HG03045 (cell line): ENCODE measurements at regions not wholly inside any gene's neighbourhood (a gene's known extent, or its start where the extent isn't known, plus 50 kb on each side); places are given as distances from the start of the nearest gene placed in this dataset.
"Not testable (repeated sequence)": the region's sequence is repeated elsewhere in the genome, so short reads cannot be mapped to it uniquely, and the experiment has no call there.

Source experiments
- ATAC-seq: cut with Tn5 transposase; IDR thresholded peaks from one replicate; pipeline ENCODE4 v1.9.1; 2021; ENCODE audit warnings: mild to moderate bottlenecking, moderate library complexity; ENCODE audit not compliant: unreplicated experiment

DNA sequence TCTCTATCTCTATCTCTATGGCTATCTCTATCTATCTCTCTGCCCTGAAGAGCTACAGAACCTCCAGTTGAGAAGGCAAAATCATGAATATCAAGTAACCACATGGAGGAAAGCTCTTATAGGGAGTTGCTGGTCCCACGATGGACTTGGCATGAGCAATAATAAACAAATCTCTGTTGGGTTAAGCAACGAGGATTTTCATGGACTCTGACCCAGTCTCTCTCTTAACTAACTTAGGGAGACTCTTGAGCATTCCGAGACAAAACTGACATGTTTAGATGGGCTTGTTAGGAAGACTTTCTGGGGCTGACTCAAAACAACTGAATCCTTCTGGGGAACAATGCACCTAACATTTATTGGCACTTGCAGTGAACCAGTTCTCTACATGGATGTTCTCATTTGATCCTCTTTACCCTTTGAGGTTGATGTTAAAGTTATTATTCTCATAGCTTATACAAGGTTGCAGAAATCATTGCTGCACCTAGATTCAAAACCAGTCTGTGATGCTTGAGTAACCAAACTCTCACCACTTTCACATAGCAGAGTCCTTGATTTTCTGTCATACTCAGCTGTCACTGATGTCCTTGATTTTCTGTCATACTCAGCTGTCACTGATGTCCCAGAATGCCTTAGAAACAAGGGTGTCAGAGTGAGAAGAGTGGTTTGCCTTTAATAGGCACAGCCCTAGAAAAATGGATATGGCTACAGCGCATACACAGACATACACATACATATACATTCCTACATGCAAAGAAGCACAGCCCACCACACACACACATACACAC lies 354.6 kb upstream of the MAF start:
- no peak for ATAC-seq

GRCh38 chr16:79950932-79951719 lies 350.6 kb upstream of the MAF start:
- no peak for ATAC-seq

- no peak for ATAC-seq
Measured at GRCh38 chr16:79949417-79949816, 348.9 kb upstream of the MAF start.

- no peak for ATAC-seq
Measured at GRCh38 chr16:79947771-79948170, 347.2 kb upstream of the MAF start.

GRCh38 chr16:79946252-79946651 lies 345.7 kb upstream of the MAF start:
- no peak for ATAC-seq

- no peak for ATAC-seq
Measured at GRCh38 chr16:79943736-79944135, 343.2 kb upstream of the MAF start.

GRCh38 chr16:79938575-79938974 lies 338.0 kb upstream of the MAF start:
- ATAC-seq = no peak

GRCh38 chr16:79937671-79938070 lies 337.1 kb upstream of the MAF start:
- ATAC-seq = not testable (repeated sequence)

GRCh38 chr16:79933603-79934002 lies 333.1 kb upstream of the MAF start:
- ATAC-seq = no peak

GRCh38 chr16:79932572-79932971 lies 332.0 kb upstream of the MAF start:
- no peak for ATAC-seq

- no peak for ATAC-seq
Measured at GRCh38 chr16:79931721-79932120, 331.2 kb upstream of the MAF start.

DNA sequence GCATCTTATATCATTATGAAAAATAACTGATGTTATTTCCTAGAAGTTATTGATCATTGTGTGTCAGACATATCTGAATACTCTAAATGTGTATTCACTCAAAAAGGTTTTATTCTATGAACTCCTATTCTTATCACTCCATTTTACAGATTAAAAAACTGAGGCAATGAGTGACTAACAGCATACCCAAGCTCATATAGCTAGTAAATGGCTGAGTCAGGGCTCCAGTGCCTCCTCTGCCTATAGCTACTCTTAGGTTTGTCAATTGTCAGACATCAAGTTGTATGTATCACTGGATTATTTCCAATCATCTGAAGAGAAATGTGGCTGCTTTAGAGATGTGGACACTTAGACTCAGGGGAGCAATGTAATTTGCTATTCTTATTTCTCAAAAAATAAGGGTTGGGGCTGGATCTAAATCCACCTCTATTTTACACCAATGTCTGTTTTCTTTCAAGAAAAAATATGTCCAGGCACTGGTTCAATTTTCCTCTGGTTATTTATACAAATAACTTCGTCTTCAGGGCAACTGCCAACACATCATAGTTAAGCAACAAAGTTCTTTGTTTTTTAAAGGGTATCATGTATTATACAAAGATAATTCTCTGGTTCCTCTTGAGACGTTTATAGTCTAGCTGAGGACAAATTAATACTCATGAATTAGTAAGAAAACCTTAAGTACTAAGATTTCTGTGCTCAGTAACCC lies 328.9 kb upstream of the MAF start:
- no peak for ATAC-seq

GRCh38 chr16:79928142-79928873 lies 327.8 kb upstream of the MAF start:
- ATAC-seq = no peak

DNA sequence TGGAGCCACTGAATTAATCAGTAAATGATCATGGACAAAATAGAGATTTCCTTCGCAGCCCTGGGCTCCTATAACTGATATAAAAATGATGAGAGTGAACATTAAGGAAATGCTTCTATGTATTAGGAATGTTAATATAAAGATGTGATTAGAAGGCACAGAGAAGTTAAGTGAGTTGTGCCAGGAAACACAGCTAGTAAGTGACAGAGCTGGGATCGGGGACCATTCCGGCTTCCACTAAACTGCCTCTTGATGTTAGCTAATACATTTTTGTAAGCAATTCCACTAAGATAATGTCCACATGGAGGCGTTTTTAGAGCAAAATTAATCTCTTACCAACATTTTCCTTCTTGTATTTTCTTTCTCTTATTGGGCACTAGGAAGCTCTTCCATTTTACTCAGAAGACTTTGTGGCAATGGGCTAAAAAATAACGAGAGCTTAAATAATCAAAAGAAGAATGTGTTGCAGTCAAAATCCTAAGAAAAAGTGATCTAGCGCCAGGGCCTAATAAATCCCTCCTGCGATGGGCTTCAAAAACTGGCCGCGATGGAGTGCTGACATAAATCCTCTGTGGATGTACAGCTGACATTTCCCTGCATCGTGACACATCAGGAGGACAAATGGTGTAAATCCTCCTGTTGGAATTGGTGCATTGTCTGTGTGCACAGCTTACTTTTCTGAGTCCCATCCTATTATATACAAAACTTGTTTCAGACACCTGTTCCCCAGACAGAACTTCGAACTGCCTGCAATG lies 326.1 kb upstream of the MAF start:
- no peak for ATAC-seq

DNA sequence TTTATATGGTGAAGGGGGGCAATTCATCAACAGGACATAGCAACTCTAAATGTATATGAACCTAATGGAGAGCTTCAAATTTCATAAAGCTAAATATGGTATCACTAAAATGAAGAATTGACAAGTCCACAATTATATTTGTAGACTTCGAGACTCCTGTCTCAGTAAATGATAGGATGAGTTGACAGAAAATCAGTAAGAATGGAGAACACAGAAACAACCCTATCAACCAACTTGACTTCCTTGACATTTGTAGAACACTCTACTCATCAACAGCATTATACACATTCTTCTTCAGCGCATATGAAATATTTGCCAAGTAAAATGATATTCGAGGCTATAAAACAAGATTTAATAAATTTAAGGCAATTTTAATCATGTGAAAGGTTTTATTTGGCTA lies 322.9 kb upstream of the MAF start:
- no peak for ATAC-seq

- no peak for ATAC-seq
Measured at GRCh38 chr16:79920685-79921084, 320.1 kb upstream of the MAF start.

DNA sequence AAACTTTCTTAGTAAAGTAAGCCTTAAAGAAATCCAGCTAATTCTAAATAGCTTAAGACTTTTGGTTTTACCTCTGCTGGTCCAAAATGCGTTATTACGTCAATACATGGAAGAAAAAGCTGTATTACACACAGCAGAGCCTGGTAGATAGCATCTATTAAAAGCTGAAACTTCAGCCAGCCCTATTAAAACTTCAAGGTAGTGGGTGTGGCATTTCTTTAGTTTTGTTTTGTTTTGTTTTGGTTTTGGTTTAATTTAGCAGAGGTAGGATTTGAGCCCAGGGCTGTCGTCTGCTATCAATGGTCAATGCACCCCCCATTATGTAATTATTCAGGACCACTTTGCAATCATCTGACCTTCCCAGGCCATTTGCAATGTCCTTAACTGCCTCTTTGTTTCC lies 318.4 kb upstream of the MAF start:
- no peak for ATAC-seq

DNA sequence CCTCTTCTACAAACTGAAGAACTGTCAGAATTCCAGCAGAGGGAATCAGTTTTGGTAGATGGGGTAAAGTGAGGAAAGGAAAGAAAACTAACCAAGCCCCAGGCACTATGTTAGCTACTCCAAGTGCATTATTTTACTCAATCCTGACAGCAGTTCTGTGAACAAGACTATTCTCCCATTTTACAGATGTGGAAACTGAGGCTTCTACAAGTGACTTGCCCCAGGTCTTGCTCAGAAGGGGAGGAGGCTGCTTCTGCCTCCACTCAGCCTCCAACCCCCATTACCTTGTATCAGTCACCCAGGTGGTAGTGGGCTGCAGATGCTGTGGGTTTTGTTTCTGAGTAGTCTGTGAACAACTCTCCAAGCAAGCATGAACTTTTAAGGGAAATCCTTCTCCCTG lies 315.2 kb upstream of the MAF start:
- ATAC-seq = no peak

GRCh38 chr16:79914961-79915720 lies 314.6 kb upstream of the MAF start:
- no peak for ATAC-seq
